Nephron progenitor cell (in vitro differentiated cells): ENCODE measurements at regions not wholly inside any gene's neighbourhood (a gene's known extent, or its start where the extent isn't known, plus 50 kb on each side); places are given as distances from the start of the nearest gene placed in this dataset.

Experiments
- DNase-seq: peaks from one replicate; pipeline ENCODE4 v3.0.0; 2021
- H3K27ac Mint-ChIP-seq: 2 replicates; pipeline ENCODE4 v1.8.0; 2021; ENCODE audit warnings: mild to moderate bottlenecking, moderate library complexity, mixed read lengths
- H3K27me3 Mint-ChIP-seq: 2 replicates; pipeline ENCODE4 v1.8.0; 2021; ENCODE audit warnings: mild to moderate bottlenecking, low read depth, mixed read lengths; ENCODE audit not compliant: poor library complexity
- H3K36me3 Mint-ChIP-seq: 2 replicates; pipeline ENCODE4 v1.8.0; 2021; ENCODE audit warnings: low read depth, mixed read lengths
- H3K4me1 Mint-ChIP-seq: 2 replicates; pipeline ENCODE4 v1.8.0; 2021; ENCODE audit warnings: mixed read lengths
- H3K4me3 Mint-ChIP-seq: 2 replicates; pipeline ENCODE4 v1.8.0; 2021; ENCODE audit warnings: mild to moderate bottlenecking, moderate library complexity, mixed read lengths
- H3K9me3 Mint-ChIP-seq: 2 replicates; pipeline ENCODE4 v1.8.0; 2021; ENCODE audit warnings: mild to moderate bottlenecking, moderate library complexity, mixed read lengths
- TF ChIP-seq, protein P1 (sequence below): fragments of 200-600 bp; sonication (generic); IDR thresholded peaks from 2 replicates; pipeline ENCODE4 v1.5.0; 2021; ENCODE audit warnings: antibody characterized with exemption

DNA sequence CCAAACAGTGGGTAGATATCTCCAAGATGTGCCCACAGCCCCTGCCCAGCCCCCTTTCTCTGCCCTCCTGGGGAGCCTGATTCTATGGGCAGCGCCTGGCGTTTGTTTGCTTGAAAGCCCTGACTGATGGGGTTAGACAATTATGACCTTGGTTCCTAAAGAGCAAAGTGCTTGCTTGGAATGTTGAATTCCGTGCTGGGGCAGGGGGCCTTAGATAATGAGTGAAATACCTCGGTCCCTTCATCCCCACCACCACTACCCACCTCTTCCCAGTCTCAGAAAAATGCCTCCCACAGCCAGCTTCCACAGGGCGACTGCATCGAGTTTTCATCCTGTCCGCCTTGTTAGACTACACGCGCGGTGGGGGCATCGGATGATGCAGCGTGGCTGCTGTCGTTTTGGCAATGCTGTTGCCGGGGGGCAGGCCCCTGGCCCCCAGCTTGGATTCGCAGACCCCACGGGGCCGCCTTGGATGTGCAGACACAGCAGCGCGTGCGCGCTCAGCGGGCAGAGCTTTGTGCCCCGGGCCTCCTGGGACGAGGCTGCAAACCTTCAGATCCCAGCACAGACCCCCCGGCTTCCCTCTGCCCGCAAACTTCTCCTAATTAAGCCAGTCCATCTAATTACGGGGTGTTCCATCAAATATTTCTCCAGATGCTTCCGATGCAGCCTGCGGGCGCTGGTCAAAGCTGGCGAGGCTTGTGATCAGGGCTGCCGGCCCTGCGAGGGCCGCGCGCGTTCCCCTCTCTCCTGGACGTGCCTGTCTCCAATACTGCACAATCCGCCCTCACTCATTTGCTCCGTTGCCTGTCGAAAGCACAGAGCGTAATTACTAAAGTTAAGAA is 86.1 kb downstream of the LINC00237 start:
- no peaks in the 10 kb centered on the region for H3K9me3 Mint-ChIP-seq
- TF ChIP-seq, protein P1, sequence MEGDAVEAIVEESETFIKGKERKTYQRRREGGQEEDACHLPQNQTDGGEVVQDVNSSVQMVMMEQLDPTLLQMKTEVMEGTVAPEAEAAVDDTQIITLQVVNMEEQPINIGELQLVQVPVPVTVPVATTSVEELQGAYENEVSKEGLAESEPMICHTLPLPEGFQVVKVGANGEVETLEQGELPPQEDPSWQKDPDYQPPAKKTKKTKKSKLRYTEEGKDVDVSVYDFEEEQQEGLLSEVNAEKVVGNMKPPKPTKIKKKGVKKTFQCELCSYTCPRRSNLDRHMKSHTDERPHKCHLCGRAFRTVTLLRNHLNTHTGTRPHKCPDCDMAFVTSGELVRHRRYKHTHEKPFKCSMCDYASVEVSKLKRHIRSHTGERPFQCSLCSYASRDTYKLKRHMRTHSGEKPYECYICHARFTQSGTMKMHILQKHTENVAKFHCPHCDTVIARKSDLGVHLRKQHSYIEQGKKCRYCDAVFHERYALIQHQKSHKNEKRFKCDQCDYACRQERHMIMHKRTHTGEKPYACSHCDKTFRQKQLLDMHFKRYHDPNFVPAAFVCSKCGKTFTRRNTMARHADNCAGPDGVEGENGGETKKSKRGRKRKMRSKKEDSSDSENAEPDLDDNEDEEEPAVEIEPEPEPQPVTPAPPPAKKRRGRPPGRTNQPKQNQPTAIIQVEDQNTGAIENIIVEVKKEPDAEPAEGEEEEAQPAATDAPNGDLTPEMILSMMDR, result no peak
- H3K27ac Mint-ChIP-seq, result peak overlapping the region; percentile 27
- H3K4me1 Mint-ChIP-seq, result peaks cover 40% of the 10 kb centered on the region
- peak; percentile 4 for DNase-seq
- H3K36me3 Mint-ChIP-seq, result no peaks in the 10 kb centered on the region
- no peak overlapping the region for H3K4me3 Mint-ChIP-seq
- H3K27me3 Mint-ChIP-seq, result peaks cover 4% of the 10 kb centered on the region

DNA sequence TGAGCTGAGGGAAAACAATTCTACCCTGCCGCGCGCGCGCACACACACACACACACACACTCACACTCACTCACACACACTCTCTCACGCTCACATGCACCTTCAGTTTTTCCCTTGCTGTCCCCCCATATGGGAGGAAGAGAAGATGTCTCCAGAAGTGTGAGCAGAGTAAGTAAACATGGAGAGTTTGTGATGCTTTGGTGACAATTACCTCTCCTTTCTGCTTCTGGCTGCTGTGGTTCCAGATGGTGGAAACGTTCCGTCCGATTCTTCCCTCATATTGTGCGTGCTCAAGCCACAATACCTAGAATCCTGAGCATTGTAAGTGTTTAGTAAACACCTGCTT is 86.7 kb downstream of the LINC00237 start:
- DNase-seq, result no peak
- Mint-ChIP-seq H3K27ac (peak overlapping the region; percentile 27), H3K36me3 (no peaks in the 10 kb centered on the region), H3K4me3 (no peak overlapping the region), H3K9me3 (no peaks in the 10 kb centered on the region), H3K4me1 (peaks cover 40% of the 10 kb centered on the region), H3K27me3 (peaks cover under 1% of the 10 kb centered on the region)
- TF ChIP-seq, protein P1, result no peak

DNA sequence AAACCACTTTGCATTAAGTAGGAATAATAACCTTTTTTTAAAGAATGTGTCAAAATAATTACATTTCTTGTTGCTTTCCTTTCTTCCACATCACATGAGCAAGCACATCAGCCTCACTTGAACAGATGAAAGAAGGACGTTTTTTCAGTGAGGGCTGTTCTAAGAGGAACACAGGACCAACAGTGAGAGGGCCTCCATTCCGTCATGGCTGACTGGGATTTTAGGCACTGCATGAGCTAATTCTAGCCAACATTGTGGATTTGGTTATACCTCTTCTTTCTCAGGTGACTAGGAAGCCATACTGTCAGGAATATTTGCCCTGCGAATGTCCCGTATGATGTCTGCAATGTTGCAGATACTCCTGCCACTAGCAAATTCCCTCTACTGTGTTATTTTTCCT is 87.6 kb downstream of the LINC00237 start:
- no peak overlapping the region for H3K27ac Mint-ChIP-seq
- no peaks in the 10 kb centered on the region for H3K36me3 Mint-ChIP-seq
- TF ChIP-seq, protein P1, result no peak
- no peaks in the 10 kb centered on the region for H3K9me3 Mint-ChIP-seq
- no peak overlapping the region for H3K4me3 Mint-ChIP-seq
- H3K27me3 Mint-ChIP-seq, result no peaks in the 10 kb centered on the region
- H3K4me1 Mint-ChIP-seq, result peaks cover 40% of the 10 kb centered on the region
- no peak for DNase-seq

DNA sequence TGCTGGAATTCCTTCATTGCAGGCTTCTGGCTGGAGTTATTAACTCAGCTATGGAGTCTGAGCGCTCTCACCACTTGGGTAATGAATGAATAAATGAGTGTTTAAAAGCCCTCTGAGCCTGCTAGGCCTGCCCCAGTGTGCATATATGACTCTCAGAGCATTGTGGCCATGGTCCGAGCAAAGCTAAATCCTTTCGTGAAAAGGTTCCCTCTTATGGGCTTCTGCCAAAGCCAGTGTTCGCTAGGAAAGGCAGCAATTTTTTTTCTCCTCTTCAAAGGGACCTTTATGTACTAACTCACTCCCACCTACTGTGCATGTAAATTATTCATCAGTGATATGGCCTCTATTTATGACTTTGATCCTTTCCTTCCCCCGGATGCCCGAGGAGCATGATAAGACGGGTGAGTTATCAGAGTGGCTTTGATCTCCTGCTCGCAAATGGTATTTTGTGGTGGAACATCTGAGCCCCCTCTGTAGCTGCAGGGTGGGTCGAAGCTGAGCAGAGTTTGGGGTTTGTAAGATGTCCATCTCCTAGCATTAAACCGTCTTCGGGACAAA is 88.6 kb downstream of the LINC00237 start:
- TF ChIP-seq, protein P1, result no peak
- DNase-seq, result no peak
- no peaks in the 10 kb centered on the region for H3K36me3 Mint-ChIP-seq
- peak overlapping the region; percentile 6 for H3K27ac Mint-ChIP-seq
- H3K4me1 Mint-ChIP-seq, result peaks cover 40% of the 10 kb centered on the region
- H3K9me3 Mint-ChIP-seq, result no peaks in the 10 kb centered on the region
- H3K4me3 Mint-ChIP-seq, result no peak overlapping the region
- peaks cover 4% of the 10 kb centered on the region for H3K27me3 Mint-ChIP-seq

DNA sequence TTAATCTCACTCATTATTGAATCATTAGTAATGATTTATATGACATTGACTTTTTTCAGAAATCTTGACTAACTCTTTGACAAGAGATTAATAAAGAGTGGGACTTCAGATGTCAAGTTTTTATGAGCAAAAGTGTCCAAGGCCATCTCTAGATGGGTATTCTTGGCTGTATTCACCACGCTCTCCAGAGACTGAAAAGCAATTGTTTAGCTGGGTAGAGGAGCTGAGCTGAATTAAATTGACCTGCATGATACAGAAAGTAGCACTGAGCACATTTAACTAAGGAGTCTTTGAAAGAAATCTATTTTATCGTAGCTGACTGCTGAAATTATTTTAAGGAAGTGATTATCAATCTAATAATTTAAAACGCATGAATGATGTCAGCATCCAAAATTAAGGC is 89.4 kb downstream of the LINC00237 start:
- H3K4me3 Mint-ChIP-seq, result no peak overlapping the region
- H3K4me1 Mint-ChIP-seq, result peaks cover 40% of the 10 kb centered on the region
- no peak overlapping the region for H3K27ac Mint-ChIP-seq
- no peaks in the 10 kb centered on the region for H3K9me3 Mint-ChIP-seq
- no peak for DNase-seq
- H3K27me3 Mint-ChIP-seq, result peaks cover 4% of the 10 kb centered on the region
- no peaks in the 10 kb centered on the region for H3K36me3 Mint-ChIP-seq
- TF ChIP-seq, protein P1, result no peak

DNA sequence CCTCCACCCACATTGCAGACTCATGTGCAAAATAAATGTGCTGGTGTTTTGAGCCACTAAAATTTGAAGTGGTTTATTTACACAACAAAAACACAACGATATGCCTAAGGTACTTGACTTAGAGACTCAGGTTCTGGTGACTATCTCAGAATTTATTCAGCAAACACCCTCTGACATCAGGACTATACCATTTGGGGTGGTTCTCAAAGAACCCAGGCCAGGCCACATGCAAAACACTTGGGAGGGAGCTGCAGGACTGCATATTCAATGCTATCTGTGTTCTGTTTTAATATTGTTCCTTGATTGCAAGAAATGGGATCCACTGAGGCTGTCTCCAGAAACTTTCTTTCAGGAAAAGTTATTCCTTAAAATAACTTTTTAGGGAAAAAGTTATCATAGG is 91.6 kb downstream of the LINC00237 start:
- H3K27me3 Mint-ChIP-seq, result peaks cover 4% of the 10 kb centered on the region
- TF ChIP-seq, protein P1, result no peak
- no peaks in the 10 kb centered on the region for H3K9me3 Mint-ChIP-seq
- H3K4me1 Mint-ChIP-seq, result peaks cover 23% of the 10 kb centered on the region
- H3K36me3 Mint-ChIP-seq, result no peaks in the 10 kb centered on the region
- no peak overlapping the region for H3K27ac Mint-ChIP-seq
- no peak for DNase-seq
- H3K4me3 Mint-ChIP-seq, result no peak overlapping the region
